HG02678 (cell line): ENCODE measurements at regions not wholly inside any gene's neighbourhood (a gene's known extent, or its start where the extent isn't known, plus 50 kb on each side); places are given as distances from the start of the nearest gene placed in this dataset.

Source experiments
- ATAC-seq: cut with Tn5 transposase; IDR thresholded peaks from one replicate; pipeline ENCODE4 v1.9.1; 2021; ENCODE audit warnings: mild to moderate bottlenecking, moderate library complexity; ENCODE audit not compliant: unreplicated experiment

DNA sequence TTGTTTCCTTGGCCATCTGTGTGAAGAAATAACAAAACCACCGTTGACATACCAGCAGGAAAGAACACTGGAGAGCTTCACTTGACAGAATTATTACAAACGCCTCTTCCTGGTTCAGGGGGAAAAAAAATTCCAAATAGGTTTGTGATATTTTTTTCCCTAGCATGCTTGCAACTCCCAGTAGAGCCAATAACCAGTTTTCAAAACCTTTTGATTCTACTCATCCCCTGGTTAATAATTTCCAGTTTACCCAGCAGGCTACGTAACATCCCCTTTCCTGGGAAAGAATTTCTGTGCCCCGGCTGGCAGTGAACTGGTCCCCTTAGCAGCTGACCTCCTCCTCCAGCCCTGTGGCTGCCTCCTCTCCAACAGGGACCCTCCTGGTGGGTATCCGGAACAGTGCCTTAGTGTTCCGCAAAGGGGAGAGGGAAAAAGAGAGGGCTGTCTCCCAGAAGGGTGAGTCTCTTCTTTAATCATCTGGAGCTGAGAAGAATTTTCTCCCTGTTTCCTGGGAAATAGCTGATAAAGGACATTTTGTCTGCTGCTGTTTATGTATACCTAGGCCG, 72.8 kb upstream of the BOD1 start:
- no peak for ATAC-seq

GRCh38 chr5:173689737-173690360, 73.4 kb upstream of the BOD1 start:
- peak; percentile 53 for ATAC-seq

GRCh38 chr5:173691931-173692330, 75.5 kb upstream of the BOD1 start:
- ATAC-seq: no peak

DNA sequence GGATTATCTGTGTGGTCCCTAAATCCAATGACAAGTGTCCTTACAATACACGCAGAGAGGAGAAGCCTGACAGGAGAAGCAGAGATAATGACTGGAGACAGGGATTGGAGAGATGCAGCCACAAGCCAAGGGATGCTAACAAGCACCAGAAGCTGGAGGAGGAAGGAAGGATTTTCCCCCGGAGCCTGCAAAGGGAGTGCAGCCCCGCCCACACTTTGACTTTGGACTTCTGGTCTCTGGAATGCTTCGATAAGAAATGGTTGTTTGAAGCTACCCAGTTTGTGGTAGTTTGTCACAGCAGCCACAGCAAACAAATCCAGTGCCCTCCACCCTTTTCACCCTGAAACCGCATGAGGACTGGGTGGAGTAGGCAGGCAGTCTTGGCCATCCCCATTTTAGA, 77.2 kb upstream of the BOD1 start:
- no peak for ATAC-seq

DNA sequence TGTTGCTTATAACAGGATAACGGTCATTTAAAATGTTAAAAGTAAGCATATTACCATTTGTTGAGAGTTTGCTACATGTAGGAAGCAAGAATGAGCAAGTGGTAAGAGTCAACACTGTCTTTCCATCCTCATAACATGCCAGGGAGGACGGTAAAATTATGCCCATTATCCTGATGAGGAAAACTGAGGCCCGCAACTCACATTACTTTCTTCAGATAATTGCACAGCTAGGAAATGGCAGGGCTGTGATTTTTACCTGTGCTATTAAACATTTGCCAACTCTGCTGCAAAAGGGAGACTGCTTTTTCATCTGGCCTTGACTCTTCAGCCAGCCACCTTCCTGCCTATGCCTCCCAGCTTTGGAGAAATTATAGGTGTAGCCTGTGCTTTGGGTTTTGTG, 79.8 kb upstream of the BOD1 start:
- ATAC-seq: no peak

GRCh38 chr5:173697931-173698579, 81.6 kb upstream of the BOD1 start:
- ATAC-seq: no peak

DNA sequence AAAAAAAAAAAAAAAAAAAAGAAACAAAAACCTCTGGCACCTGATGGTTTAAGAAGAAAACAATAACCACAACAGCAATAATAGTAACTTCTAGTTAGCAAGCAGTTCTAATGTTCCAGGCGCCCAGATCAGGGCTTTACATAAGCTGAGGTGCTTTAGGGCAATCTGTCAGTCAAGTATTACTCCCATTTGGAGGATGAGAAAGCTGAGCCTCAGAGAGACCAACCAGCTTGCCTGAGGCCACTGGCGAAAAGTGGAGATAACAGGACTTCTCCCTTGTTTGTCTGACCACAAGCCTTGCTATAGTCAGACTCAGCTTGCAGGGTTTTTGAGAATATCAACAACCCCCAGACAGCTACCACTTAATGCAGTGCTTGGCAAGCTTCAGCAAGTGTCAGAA, 83.5 kb upstream of the BOD1 start:
- ATAC-seq: no peak

- no peak for ATAC-seq
Measured at GRCh38 chr5:173703466-173703865, 87.0 kb upstream of the BOD1 start.

DNA sequence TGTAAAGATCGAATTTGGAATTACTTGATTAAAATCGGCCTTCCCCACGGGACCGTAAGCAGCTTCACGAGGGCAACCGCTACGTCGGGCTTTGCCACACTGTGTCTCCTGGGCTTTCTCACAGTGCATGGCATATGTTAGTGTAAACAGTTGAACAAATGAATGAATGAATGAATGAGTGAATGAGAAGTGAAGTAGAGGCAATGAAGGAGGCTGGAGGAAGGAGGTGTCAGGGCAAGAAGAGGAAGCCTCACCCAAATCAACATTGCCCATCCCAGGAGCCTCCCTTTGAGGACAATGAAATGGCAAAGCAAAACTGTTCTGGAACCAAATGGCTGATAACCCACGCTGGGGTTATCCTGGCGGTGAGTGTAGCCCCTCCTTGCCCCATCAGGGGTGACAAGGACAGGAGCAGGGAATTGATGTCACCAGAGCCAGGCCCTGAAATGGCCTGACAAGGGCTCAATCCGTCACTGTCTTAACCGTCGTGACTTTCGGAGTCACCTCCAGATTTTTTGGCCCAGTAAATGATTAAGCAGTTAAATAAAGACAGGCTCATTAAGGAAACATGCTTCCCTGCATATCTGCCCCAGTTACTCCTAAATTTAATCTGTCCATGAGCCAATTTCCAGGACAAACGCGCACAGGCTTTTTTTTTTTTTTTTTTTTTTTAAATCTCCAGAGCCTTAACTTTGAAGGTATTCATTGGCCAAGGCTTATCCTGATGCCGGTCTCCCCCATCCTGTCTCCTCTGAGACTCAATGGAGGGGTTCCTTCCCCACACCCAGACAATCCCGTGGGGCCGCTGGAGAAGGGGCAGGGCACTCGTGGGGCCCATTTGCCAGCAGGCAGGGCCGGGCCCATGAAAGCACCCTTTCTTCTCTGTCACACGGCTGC, 88.4 kb upstream of the BOD1 start:
- no peak for ATAC-seq

- no peak for ATAC-seq
Measured at GRCh38 chr5:173705512-173706044, 89.1 kb upstream of the BOD1 start.

DNA sequence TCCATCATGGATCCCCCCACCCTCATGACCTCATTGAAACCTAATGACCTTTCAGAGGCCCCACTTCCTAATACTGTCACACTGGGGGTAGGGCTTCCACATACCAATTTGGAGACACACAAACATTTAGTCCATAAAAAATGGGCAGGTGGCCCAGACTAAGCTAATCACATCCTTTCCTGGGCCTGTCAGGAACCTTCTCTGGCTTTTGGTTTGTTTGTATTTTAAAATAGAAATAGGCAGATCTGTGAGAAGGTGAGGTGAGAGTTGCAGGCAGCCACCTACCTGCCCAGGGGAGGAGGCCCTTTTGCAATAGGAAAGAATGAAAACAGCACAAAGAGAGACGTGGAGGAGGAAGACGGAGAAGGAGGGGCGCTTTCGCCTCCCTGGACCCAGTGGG, 90.2 kb upstream of the BOD1 start:
- no peak for ATAC-seq

DNA sequence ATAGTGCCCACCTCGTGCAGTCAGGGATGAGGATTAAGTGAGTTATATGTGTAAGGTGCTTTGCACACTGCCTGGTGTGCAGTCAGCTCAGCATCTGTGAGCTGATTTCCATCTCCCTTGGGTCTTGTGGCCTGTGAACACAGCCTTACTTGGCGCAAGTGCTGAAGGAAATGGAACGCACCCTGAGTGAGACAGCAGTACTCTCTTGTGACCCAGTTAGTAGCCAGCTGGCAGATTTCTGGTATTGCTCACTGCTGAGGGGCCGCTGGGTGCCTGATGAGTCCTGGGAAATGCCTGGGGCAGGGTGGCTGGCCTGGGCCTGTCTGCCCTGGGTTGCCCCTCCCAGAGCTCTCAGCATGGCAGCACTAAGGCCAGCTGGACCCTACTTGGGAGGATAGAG, 90.9 kb upstream of the BOD1 start:
- ATAC-seq: peak; percentile 87

DNA sequence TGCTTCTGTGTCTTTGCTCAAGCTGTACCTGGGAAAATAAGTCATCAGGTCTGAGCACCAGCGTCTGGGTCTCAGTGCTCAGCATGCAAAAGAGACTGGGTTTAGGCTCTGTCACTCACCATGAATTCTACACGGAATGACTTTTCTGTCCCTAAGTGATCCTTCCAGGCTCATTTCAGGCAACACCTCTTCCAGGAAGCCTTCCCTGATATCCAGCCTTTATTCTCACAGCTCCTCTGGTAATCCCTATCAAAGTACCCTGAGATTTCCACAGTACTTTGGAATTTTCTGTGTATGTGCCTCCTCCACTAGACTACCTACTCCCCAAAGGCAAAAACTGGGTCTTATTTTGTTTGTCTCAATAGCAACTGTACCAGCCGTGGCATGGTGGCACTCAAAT, 92.7 kb upstream of the BOD1 start:
- no peak for ATAC-seq

GRCh38 chr5:173709761-173710160, 93.3 kb upstream of the BOD1 start:
- no peak for ATAC-seq

- ATAC-seq: no peak
Measured at GRCh38 chr5:173710528-173710927, 94.1 kb upstream of the BOD1 start.

DNA sequence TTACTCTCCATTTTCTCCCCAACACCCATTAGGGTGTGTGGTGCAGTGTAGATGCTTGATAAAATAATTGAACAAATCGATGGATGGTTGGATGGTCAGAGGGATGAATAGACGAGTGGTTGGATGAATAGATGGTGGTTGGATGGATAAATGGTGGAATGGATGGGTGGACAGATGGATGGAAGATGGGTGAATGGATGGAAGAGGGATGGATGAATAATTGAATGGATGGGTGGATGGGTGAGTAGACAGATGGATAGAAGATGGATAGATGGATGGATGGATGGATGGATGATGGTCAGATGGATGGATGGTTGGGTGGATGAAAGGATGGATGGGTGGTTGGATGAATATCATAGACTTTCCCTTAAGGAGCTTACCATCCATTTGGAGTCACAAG, 95.0 kb upstream of the BOD1 start:
- no peak for ATAC-seq

DNA sequence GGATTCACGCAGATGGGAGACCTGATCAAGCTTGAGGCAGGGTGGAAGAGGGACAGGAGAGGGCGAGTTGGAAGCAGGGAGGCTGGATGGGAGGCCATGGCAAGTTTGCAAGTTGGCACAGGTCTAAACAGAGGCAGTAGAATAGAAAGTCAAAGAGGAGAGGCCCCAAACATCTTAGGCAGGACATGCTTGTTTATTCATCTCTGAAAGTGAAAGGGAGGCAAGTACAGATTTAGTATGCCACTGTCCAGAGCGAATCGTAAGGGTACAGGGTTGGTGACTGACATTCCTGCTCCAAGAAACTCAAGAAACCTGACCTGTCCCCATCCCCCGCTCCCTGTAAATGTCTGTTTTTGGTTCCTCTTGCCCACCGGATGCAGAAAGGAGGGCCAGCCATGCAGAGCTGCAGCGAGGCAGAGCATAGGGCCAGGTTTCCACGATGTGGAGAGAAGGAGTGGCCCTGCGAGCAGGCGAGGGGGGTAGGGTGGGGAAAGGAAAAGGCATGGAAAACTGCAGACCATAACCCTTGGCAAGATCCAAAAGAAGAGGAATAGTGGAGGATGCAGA, 96.2 kb upstream of the BOD1 start:
- no peak for ATAC-seq

DNA sequence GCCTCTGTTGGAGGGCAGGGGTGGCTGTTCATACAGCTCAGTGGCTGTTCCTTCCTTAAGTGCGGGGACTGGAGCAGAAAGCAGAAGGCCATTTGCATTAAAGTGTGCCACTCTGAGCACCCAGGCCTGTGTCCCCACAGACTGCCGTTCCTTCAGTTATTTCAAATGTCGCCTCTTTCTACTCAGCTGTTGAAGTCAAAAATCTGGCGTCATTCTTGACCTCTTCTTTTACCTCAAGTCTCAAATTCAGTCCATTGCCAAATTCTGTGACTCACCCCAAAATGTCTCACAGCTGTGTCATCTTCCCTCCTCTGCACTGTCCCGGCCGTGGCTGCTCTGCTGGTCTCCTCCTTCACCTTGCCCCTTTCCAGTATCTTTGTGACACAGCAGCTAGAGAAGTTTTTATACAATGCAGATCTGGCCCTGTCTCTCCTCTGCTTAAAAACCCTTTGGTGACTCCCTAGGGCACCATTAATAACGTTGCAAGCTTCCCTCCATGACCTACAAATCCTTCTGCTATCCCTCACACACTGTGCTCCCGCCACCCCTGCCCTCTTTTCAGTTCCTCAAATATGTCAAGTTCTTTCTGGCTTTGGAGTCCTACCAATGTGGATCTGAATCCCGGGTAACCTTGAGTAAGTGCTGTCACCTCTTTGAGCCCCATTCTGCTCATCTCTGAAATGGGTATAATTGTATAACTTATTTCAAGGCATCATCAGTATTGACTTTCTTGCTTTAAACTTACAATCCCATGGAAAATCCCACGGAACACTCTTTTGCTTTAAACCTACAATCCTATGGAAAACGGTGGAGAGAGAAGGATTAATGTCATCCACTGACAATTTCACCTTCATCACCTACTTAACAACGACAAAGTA, 98.3 kb upstream of the BOD1 start:
- no peak for ATAC-seq

GRCh38 chr5:173715607-173716006, 99.2 kb upstream of the BOD1 start:
- no peak for ATAC-seq

- no peak for ATAC-seq
Measured at GRCh38 chr5:173716058-173716682, 99.7 kb upstream of the BOD1 start.
